ENCODE measurements at regions not wholly inside any gene's neighbourhood (a gene's known extent, or its start where the extent isn't known, plus 50 kb on each side); places are given as distances from the start of the nearest gene placed in this dataset.

- no peaks in the 10 kb centered on the region for H3K36me3 ChIP-seq (replicated peaks in 1 of 2; ENCODE audit: control insufficient read depth in 1 of 2, insufficient read depth in 2 of 2, low read length in 2 of 2)
- H2AFZ ChIP-seq (ENCODE audit: low read length), result no peak overlapping the region
- no peaks in the 10 kb centered on the region for H3K79me2 ChIP-seq (ENCODE audit: insufficient read depth, low read length)
- H3K9me3 ChIP-seq (ENCODE audit: low read length), result no peaks in the 10 kb centered on the region
- intact Hi-C loops (cut with micrococcal nuclease; ENCODE audit: unreplicated experiment), result no loop called here
- DNase-seq (ENCODE audit: low spot score) (no peak), ATAC-seq (no peak), FAIRE-seq (no peak)
- ChIA-PET POLR2A (no interaction called here), CTCF (ENCODE audit: low intra/inter-chr PET ratio, low total read pairs) (no interaction called here)
- H3K9ac ChIP-seq (ENCODE audit: insufficient read depth, low read depth, low read length), result no peak overlapping the region
- H4K20me1 ChIP-seq (ENCODE audit: insufficient read depth, low read length), result no peaks in the 10 kb centered on the region
- H3K27ac ChIP-seq (ENCODE audit: extremely low read length, insufficient read depth, low read length), result no peak overlapping the region
- BruUV-seq (replicated peaks), result no TSS peak
- no peaks in the 10 kb centered on the region for H3K27me3 ChIP-seq (ENCODE audit: control insufficient read depth in 1 of 2, insufficient read depth in 2 of 2, low read length in 2 of 2)
- no peak for TF ChIP-seq ZNF619 (CRISPR knock-in tag; IDR thresholded peaks at IDR 0.05)
- TF ChIP-seq ZNF180 (CRISPR knock-in tag; IDR thresholded peaks at IDR 0.05; ENCODE audit: borderline replicate concordance, low read depth), result no peak
- no peak for TF ChIP-seq POLR2G (IDR thresholded peaks at IDR 0.05; ENCODE audit: low read depth, low read length)
- no peak for TF ChIP-seq TCF7L2 (IDR thresholded peaks at IDR 0.05; ENCODE audit: low read depth, low read length)
- no peak for TF ChIP-seq ZNF879 (CRISPR knock-in tag; IDR thresholded peaks at IDR 0.05)
- TF ChIP-seq, protein P1, sequence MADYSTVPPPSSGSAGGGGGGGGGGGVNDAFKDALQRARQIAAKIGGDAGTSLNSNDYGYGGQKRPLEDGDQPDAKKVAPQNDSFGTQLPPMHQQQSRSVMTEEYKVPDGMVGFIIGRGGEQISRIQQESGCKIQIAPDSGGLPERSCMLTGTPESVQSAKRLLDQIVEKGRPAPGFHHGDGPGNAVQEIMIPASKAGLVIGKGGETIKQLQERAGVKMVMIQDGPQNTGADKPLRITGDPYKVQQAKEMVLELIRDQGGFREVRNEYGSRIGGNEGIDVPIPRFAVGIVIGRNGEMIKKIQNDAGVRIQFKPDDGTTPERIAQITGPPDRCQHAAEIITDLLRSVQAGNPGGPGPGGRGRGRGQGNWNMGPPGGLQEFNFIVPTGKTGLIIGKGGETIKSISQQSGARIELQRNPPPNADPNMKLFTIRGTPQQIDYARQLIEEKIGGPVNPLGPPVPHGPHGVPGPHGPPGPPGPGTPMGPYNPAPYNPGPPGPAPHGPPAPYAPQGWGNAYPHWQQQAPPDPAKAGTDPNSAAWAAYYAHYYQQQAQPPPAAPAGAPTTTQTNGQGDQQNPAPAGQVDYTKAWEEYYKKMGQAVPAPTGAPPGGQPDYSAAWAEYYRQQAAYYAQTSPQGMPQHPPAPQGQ (CRISPR knock-in tag; IDR thresholded peaks at IDR 0.05; ENCODE audit: borderline replicate concordance), result no peak
- no peak for TF ChIP-seq MAFG (CRISPR knock-in tag; IDR thresholded peaks at IDR 0.05)
- no peak overlapping the region for H3K4me3 ChIP-seq (replicated peaks in 1 of 3; ENCODE audit: insufficient read depth in 1 of 3, low read depth in 2 of 3, low read length in 3 of 3)
- no peaks in the 10 kb centered on the region for H3K4me1 ChIP-seq (ENCODE audit: insufficient read depth, low read length)
- no peak overlapping the region for H3K4me2 ChIP-seq (ENCODE audit: low read depth, low read length)
- in situ Hi-C loops (cut with HindIII; ENCODE audit: extremely low pct_ligation_motif_present, low pct_unique_long_range_greater_than_20kb), result no loop called here
Observed at GRCh38 chr5:158265346-158265745, 406.4 kb upstream of the CLINT1 start.

- WGBS (ENCODE audit: low lambda C conversion rate), result 12% methylated on average over 2 of the region's 2 CpGs
- no peaks in the 10 kb centered on the region for H3K9me3 ChIP-seq (ENCODE audit: low read length)
- H3K27ac ChIP-seq (ENCODE audit: extremely low read length, insufficient read depth, low read length), result no peak overlapping the region
- H3K36me3 ChIP-seq (replicated peaks in 1 of 2; ENCODE audit: control insufficient read depth in 1 of 2, insufficient read depth in 2 of 2, low read length in 2 of 2), result no peaks in the 10 kb centered on the region
- H3K4me1 ChIP-seq (ENCODE audit: insufficient read depth, low read length), result no peaks in the 10 kb centered on the region
- ATAC-seq, result no peak
- no TSS peak for BruUV-seq (replicated peaks)
- no peak for FAIRE-seq
- ChIA-PET CTCF (ENCODE audit: low intra/inter-chr PET ratio, low total read pairs) (no interaction called here), POLR2A (no interaction called here)
- H3K27me3 ChIP-seq (ENCODE audit: control insufficient read depth in 1 of 2, insufficient read depth in 2 of 2, low read length in 2 of 2), result no peaks in the 10 kb centered on the region
- H3K4me2 ChIP-seq (ENCODE audit: low read depth, low read length), result no peak overlapping the region
- no peak for DNase-seq (ENCODE audit: low spot score)
- H2AFZ ChIP-seq (ENCODE audit: low read length), result no peak overlapping the region
- H3K9ac ChIP-seq (ENCODE audit: insufficient read depth, low read depth, low read length), result no peak overlapping the region
- in situ Hi-C loops (cut with HindIII; ENCODE audit: extremely low pct_ligation_motif_present, low pct_unique_long_range_greater_than_20kb) (no loop called here), intact Hi-C loops (cut with micrococcal nuclease; ENCODE audit: unreplicated experiment) (no loop called here)
- H3K79me2 ChIP-seq (ENCODE audit: insufficient read depth, low read length), result no peaks in the 10 kb centered on the region
- no peaks in the 10 kb centered on the region for H4K20me1 ChIP-seq (ENCODE audit: insufficient read depth, low read length)
- no peak overlapping the region for H3K4me3 ChIP-seq (replicated peaks in 1 of 3; ENCODE audit: insufficient read depth in 1 of 3, low read depth in 2 of 3, low read length in 3 of 3)
- TF ChIP-seq ZSCAN5A (CRISPR knock-in tag; IDR thresholded peaks at IDR 0.05; ENCODE audit: borderline replicate concordance), result no peak
- TF ChIP-seq ZNF512 (CRISPR knock-in tag; IDR thresholded peaks at IDR 0.05), result no peak
- no peak for TF ChIP-seq IKZF1 (IDR thresholded peaks at IDR 0.05)
- TF ChIP-seq AKAP8 (CRISPR knock-in tag; IDR thresholded peaks at IDR 0.05), result no peak
- no peak for TF ChIP-seq ZBTB25 (CRISPR knock-in tag; IDR thresholded peaks at IDR 0.05)
- no peak for TF ChIP-seq SP140L (CRISPR knock-in tag; IDR thresholded peaks at IDR 0.05; ENCODE audit: borderline replicate concordance)
- no peak for TF ChIP-seq CENPX (CRISPR knock-in tag; IDR thresholded peaks at IDR 0.05)
Observed at GRCh38 chr5:158264264-158264663, 405.3 kb upstream of the CLINT1 start.
